ENCODE measurements at regions not wholly inside any gene's neighbourhood (a gene's known extent, or its start where the extent isn't known, plus 50 kb on each side); places are given as distances from the start of the nearest gene placed in this dataset.
"Not testable (repeated sequence)": the region's sequence is repeated elsewhere in the genome, so short reads cannot be mapped to it uniquely, and the experiment has no call there.

GRCh38 chr6:166846446-166847142 is 109.8 kb downstream of the RNASET2 start:
- not testable (repeated sequence) for H3K36me3 ChIP-seq (ENCODE audit: control insufficient read depth in 5 of 5, insufficient read depth in 5 of 5, low read length in 5 of 5); H3K9ac ChIP-seq (ENCODE audit: low read length in 5 of 5); H3K27me3 ChIP-seq (ENCODE audit: control insufficient read depth in 5 of 5, insufficient read depth in 4 of 5, low read length in 5 of 5); H3K9me3 ChIP-seq (ENCODE audit: control insufficient read depth in 5 of 5, low read length in 5 of 5); H3K27ac ChIP-seq (ENCODE audit: low read depth, low read length); H3K4me1 ChIP-seq (ENCODE audit: control insufficient read depth in 5 of 5, insufficient read depth in 5 of 5, low read length in 5 of 5); H3K4me3 ChIP-seq (ENCODE audit: low read depth in 1 of 5, low read length in 5 of 5)

- Histone ChIP-seq H3K27me3 (ENCODE audit: control insufficient read depth in 5 of 5, insufficient read depth in 4 of 5, low read length in 5 of 5) (peaks cover 0 to 3% (median 0%) of the 10 kb centered on the region in 5 donors), H3K9me3 (ENCODE audit: control insufficient read depth in 5 of 5, low read length in 5 of 5) (no peaks in the 10 kb centered on the region), H3K9ac (ENCODE audit: low read length in 5 of 5) (no peak overlapping the region), H3K4me3 (ENCODE audit: low read depth in 1 of 5, low read length in 5 of 5) (no peak overlapping the region), H3K27ac (ENCODE audit: low read depth, low read length) (no peak overlapping the region), H3K4me1 (ENCODE audit: control insufficient read depth in 5 of 5, insufficient read depth in 5 of 5, low read length in 5 of 5) (no peaks in the 10 kb centered on the region), H3K36me3 (ENCODE audit: control insufficient read depth in 5 of 5, insufficient read depth in 5 of 5, low read length in 5 of 5) (no peaks in the 10 kb centered on the region)
Measured at GRCh38 chr6:166842607-166843006, 113.7 kb downstream of the RNASET2 start.

- Histone ChIP-seq H3K9ac (ENCODE audit: low read length in 5 of 5) (no peak overlapping the region), H3K27ac (ENCODE audit: low read depth, low read length) (no peak overlapping the region), H3K36me3 (ENCODE audit: control insufficient read depth in 5 of 5, insufficient read depth in 5 of 5, low read length in 5 of 5) (no peaks in the 10 kb centered on the region), H3K4me3 (ENCODE audit: low read depth in 1 of 5, low read length in 5 of 5) (no peak overlapping the region), H3K9me3 (ENCODE audit: control insufficient read depth in 5 of 5, low read length in 5 of 5) (no peaks in the 10 kb centered on the region), H3K4me1 (ENCODE audit: control insufficient read depth in 5 of 5, insufficient read depth in 5 of 5, low read length in 5 of 5) (no peaks in the 10 kb centered on the region), H3K27me3 (ENCODE audit: control insufficient read depth in 5 of 5, insufficient read depth in 4 of 5, low read length in 5 of 5) (peaks cover 0 to 3% (median 0%) of the 10 kb centered on the region in 5 donors)
Measured at GRCh38 chr6:166841216-166841615, 115.1 kb downstream of the RNASET2 start.

GRCh38 chr6:166839569-166839968 is 116.8 kb downstream of the RNASET2 start:
- H3K4me3 ChIP-seq (ENCODE audit: low read depth in 1 of 5, low read length in 5 of 5), result no peak overlapping the region
- peaks cover 0 to 3% (median 0%) of the 10 kb centered on the region in 5 donors for H3K27me3 ChIP-seq (ENCODE audit: control insufficient read depth in 5 of 5, insufficient read depth in 4 of 5, low read length in 5 of 5)
- no peaks in the 10 kb centered on the region for H3K36me3 ChIP-seq (ENCODE audit: control insufficient read depth in 5 of 5, insufficient read depth in 5 of 5, low read length in 5 of 5)
- H3K27ac ChIP-seq (ENCODE audit: low read depth, low read length), result no peak overlapping the region
- no peak overlapping the region for H3K9ac ChIP-seq (ENCODE audit: low read length in 5 of 5)
- H3K4me1 ChIP-seq (ENCODE audit: control insufficient read depth in 5 of 5, insufficient read depth in 5 of 5, low read length in 5 of 5), result no peaks in the 10 kb centered on the region
- no peaks in the 10 kb centered on the region for H3K9me3 ChIP-seq (ENCODE audit: control insufficient read depth in 5 of 5, low read length in 5 of 5)

GRCh38 chr6:166838987-166839386 is 117.4 kb downstream of the RNASET2 start:
- H3K27me3 ChIP-seq (ENCODE audit: control insufficient read depth in 5 of 5, insufficient read depth in 4 of 5, low read length in 5 of 5), result peaks cover 0 to 3% (median 0%) of the 10 kb centered on the region in 5 donors
- H3K9me3 ChIP-seq (ENCODE audit: control insufficient read depth in 5 of 5, low read length in 5 of 5), result no peaks in the 10 kb centered on the region
- H3K36me3 ChIP-seq (ENCODE audit: control insufficient read depth in 5 of 5, insufficient read depth in 5 of 5, low read length in 5 of 5), result no peaks in the 10 kb centered on the region
- no peak overlapping the region for H3K9ac ChIP-seq (ENCODE audit: low read length in 5 of 5)
- H3K4me1 ChIP-seq (ENCODE audit: control insufficient read depth in 5 of 5, insufficient read depth in 5 of 5, low read length in 5 of 5), result no peaks in the 10 kb centered on the region
- no peak overlapping the region for H3K27ac ChIP-seq (ENCODE audit: low read depth, low read length)
- no peak overlapping the region for H3K4me3 ChIP-seq (ENCODE audit: low read depth in 1 of 5, low read length in 5 of 5)

- H3K4me3 ChIP-seq (ENCODE audit: low read depth in 1 of 5, low read length in 5 of 5), result no peak overlapping the region
- H3K9me3 ChIP-seq (ENCODE audit: control insufficient read depth in 5 of 5, low read length in 5 of 5), result no peaks in the 10 kb centered on the region
- H3K4me1 ChIP-seq (ENCODE audit: control insufficient read depth in 5 of 5, insufficient read depth in 5 of 5, low read length in 5 of 5), result no peaks in the 10 kb centered on the region
- no peak overlapping the region for H3K9ac ChIP-seq (ENCODE audit: low read length in 5 of 5)
- H3K36me3 ChIP-seq (ENCODE audit: control insufficient read depth in 5 of 5, insufficient read depth in 5 of 5, low read length in 5 of 5), result no peaks in the 10 kb centered on the region
- no peaks in the 10 kb centered on the region for H3K27me3 ChIP-seq (ENCODE audit: control insufficient read depth in 5 of 5, insufficient read depth in 4 of 5, low read length in 5 of 5)
- H3K27ac ChIP-seq (ENCODE audit: low read depth, low read length), result no peak overlapping the region
Measured at GRCh38 chr6:166836785-166837718, 119.3 kb downstream of the RNASET2 start.

- Histone ChIP-seq H3K4me1 (ENCODE audit: control insufficient read depth in 5 of 5, insufficient read depth in 5 of 5, low read length in 5 of 5) (no peaks in the 10 kb centered on the region), H3K9ac (ENCODE audit: low read length in 5 of 5) (no peak overlapping the region), H3K27me3 (ENCODE audit: control insufficient read depth in 5 of 5, insufficient read depth in 4 of 5, low read length in 5 of 5) (no peaks in the 10 kb centered on the region), H3K27ac (ENCODE audit: low read depth, low read length) (no peak overlapping the region), H3K9me3 (ENCODE audit: control insufficient read depth in 5 of 5, low read length in 5 of 5) (no peaks in the 10 kb centered on the region), H3K4me3 (ENCODE audit: low read depth in 1 of 5, low read length in 5 of 5) (no peak overlapping the region), H3K36me3 (ENCODE audit: control insufficient read depth in 5 of 5, insufficient read depth in 5 of 5, low read length in 5 of 5) (no peaks in the 10 kb centered on the region)
Measured at GRCh38 chr6:166834049-166834448, 122.3 kb downstream of the RNASET2 start.

- H3K27ac ChIP-seq (ENCODE audit: low read depth, low read length), result no peak overlapping the region
- H3K9ac ChIP-seq (ENCODE audit: low read length in 5 of 5), result no peak overlapping the region
- H3K36me3 ChIP-seq (ENCODE audit: control insufficient read depth in 5 of 5, insufficient read depth in 5 of 5, low read length in 5 of 5), result no peaks in the 10 kb centered on the region
- no peaks in the 10 kb centered on the region for H3K9me3 ChIP-seq (ENCODE audit: control insufficient read depth in 5 of 5, low read length in 5 of 5)
- H3K27me3 ChIP-seq (ENCODE audit: control insufficient read depth in 5 of 5, insufficient read depth in 4 of 5, low read length in 5 of 5), result no peaks in the 10 kb centered on the region
- H3K4me1 ChIP-seq (ENCODE audit: control insufficient read depth in 5 of 5, insufficient read depth in 5 of 5, low read length in 5 of 5), result no peaks in the 10 kb centered on the region
- H3K4me3 ChIP-seq (ENCODE audit: low read depth in 1 of 5, low read length in 5 of 5), result no peak overlapping the region
Measured at GRCh38 chr6:166830891-166831363, 125.4 kb downstream of the RNASET2 start.

- Histone ChIP-seq H3K27ac (ENCODE audit: low read depth, low read length) (no peak overlapping the region), H3K9me3 (ENCODE audit: control insufficient read depth in 5 of 5, low read length in 5 of 5) (no peaks in the 10 kb centered on the region), H3K9ac (ENCODE audit: low read length in 5 of 5) (no peak overlapping the region), H3K4me3 (ENCODE audit: low read depth in 1 of 5, low read length in 5 of 5) (no peak overlapping the region), H3K27me3 (ENCODE audit: control insufficient read depth in 5 of 5, insufficient read depth in 4 of 5, low read length in 5 of 5) (no peaks in the 10 kb centered on the region), H3K4me1 (ENCODE audit: control insufficient read depth in 5 of 5, insufficient read depth in 5 of 5, low read length in 5 of 5) (no peaks in the 10 kb centered on the region), H3K36me3 (ENCODE audit: control insufficient read depth in 5 of 5, insufficient read depth in 5 of 5, low read length in 5 of 5) (no peaks in the 10 kb centered on the region)
Measured at GRCh38 chr6:166830185-166830890, 126.0 kb downstream of the RNASET2 start.
